ENCODE measurements at regions not wholly inside any gene's neighbourhood (a gene's known extent, or its start where the extent isn't known, plus 50 kb on each side); places are given as distances from the start of the nearest gene placed in this dataset.

DNA sequence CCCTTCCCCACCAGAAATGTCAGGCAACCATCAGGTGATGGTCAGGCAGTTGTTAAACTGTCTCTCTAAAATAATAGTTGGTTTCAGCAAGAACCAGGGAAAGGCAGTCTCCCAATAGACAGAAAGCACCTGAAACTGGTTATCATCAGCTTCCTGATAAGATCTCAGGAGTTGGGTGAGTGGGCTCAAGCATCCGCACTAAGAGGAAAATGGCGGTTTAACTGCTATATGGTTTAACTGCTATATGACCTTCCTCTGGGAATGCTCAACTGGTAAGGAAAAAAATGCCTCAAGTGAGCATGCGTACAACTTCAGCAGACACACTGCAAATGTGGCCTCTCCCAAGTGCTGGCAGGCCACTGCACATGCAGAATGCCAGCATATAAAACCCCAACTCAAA, 240.8 kb upstream of the CMC1 start:
- ATAC-seq: no peak
- no peak for FAIRE-seq

DNA sequence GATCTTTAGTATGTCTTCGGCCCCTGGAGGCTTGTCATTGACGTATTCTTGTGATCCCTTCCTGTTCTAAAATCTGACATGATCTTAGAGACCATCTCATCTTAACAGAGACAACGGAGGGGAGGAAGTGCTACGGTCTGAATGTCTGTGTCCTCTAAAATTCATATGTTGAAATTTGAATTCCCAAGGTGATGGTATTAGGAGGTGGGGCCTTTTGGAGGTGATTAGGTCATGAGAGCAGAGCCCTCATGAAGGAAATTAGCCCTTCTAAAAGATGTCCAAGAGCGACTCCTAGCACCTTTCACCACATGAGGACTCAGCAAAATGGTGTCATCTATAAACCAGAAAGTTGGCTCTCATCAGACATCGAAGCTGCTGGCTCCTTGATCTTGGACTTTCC, 233.2 kb upstream of the CMC1 start:
- ATAC-seq (no peak), FAIRE-seq (no peak), DNase-seq (ENCODE audit: extremely low read depth in 1 of 4, low spot score in 3 of 4) (no peak)
- Histone ChIP-seq H3K79me2 (ENCODE audit: control insufficient read depth, insufficient read depth, low read length) (no peaks in the 10 kb centered on the region), H3K9me3 (replicated peaks; ENCODE audit: control insufficient read depth, insufficient read depth, low read depth, low read length) (no peaks in the 10 kb centered on the region; the same call in 1 of the 2 replicates), H3K4me2 (ENCODE audit: insufficient read depth, low read length) (no peak overlapping the region), H3K4me1 (replicated peaks in 1 of 2; ENCODE audit: control insufficient read depth in 2 of 2, insufficient read depth in 2 of 2, low read length in 2 of 2) (no peaks in the 10 kb centered on the region), H4K20me1 (replicated peaks; ENCODE audit: control insufficient read depth, insufficient read depth, low read length) (no peaks in the 10 kb centered on the region), H3K27me3 (ENCODE audit: control insufficient read depth in 2 of 2, insufficient read depth in 2 of 2, low read length in 2 of 2) (no peaks in the 10 kb centered on the region), H3K9ac (ENCODE audit: insufficient read depth in 1 of 2, low read depth in 2 of 2, low read length in 2 of 2) (no peak overlapping the region), H2AFZ (ENCODE audit: low read depth, low read length) (no peak overlapping the region), H3K27ac (ENCODE audit: extremely low read depth, low read depth, low read length) (no peak overlapping the region), H3K9me1 (ENCODE audit: control insufficient read depth, insufficient read depth, low read length) (no peaks in the 10 kb centered on the region), H3K4me3 (no peak overlapping the region), H3K36me3 (ENCODE audit: control insufficient read depth, insufficient read depth, low read length) (no peaks in the 10 kb centered on the region)
- 1% methylated on average over 6 of the region's 6 CpGs for WGBS (ENCODE audit: insufficient coverage, low coverage, missing lambda C conversion rate)
- ChIA-PET CTCF (ENCODE audit: low intra/inter-chr PET ratio) (no interaction called here), POLR2A (no interaction called here)
- no TSS peak for BruUV-seq (replicated peaks)
- in situ Hi-C loops (cut with MboI) (no loop called here), intact Hi-C loops (cut with micrococcal nuclease) (no loop called here)
- TF ChIP-seq, protein P1, sequence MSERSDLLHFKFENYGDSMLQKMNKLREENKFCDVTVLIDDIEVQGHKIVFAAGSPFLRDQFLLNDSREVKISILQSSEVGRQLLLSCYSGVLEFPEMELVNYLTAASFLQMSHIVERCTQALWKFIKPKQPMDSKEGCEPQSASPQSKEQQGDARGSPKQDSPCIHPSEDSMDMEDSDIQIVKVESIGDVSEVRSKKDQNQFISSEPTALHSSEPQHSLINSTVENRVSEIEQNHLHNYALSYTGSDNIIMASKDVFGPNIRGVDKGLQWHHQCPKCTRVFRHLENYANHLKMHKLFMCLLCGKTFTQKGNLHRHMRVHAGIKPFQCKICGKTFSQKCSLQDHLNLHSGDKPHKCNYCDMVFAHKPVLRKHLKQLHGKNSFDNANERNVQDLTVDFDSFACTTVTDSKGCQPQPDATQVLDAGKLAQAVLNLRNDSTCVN (CRISPR knock-in tag; IDR thresholded peaks at IDR 0.05): no peak
- TF ChIP-seq, protein P2, sequence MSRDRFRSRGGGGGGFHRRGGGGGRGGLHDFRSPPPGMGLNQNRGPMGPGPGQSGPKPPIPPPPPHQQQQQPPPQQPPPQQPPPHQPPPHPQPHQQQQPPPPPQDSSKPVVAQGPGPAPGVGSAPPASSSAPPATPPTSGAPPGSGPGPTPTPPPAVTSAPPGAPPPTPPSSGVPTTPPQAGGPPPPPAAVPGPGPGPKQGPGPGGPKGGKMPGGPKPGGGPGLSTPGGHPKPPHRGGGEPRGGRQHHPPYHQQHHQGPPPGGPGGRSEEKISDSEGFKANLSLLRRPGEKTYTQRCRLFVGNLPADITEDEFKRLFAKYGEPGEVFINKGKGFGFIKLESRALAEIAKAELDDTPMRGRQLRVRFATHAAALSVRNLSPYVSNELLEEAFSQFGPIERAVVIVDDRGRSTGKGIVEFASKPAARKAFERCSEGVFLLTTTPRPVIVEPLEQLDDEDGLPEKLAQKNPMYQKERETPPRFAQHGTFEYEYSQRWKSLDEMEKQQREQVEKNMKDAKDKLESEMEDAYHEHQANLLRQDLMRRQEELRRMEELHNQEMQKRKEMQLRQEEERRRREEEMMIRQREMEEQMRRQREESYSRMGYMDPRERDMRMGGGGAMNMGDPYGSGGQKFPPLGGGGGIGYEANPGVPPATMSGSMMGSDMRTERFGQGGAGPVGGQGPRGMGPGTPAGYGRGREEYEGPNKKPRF (IDR thresholded peaks at IDR 0.05; ENCODE audit: low read depth, low read length): no peak
- TF ChIP-seq, protein P3, sequence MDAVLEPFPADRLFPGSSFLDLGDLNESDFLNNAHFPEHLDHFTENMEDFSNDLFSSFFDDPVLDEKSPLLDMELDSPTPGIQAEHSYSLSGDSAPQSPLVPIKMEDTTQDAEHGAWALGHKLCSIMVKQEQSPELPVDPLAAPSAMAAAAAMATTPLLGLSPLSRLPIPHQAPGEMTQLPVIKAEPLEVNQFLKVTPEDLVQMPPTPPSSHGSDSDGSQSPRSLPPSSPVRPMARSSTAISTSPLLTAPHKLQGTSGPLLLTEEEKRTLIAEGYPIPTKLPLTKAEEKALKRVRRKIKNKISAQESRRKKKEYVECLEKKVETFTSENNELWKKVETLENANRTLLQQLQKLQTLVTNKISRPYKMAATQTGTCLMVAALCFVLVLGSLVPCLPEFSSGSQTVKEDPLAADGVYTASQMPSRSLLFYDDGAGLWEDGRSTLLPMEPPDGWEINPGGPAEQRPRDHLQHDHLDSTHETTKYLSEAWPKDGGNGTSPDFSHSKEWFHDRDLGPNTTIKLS (IDR thresholded peaks at IDR 0.05; ENCODE audit: borderline replicate concordance, low read depth): no peak
- TF ChIP-seq RNF2 (IDR thresholded peaks at IDR 0.05) (no peak), WHSC1 (IDR thresholded peaks at IDR 0.05; ENCODE audit: low read length) (no peak)
- TF ChIP-seq, protein P4, sequence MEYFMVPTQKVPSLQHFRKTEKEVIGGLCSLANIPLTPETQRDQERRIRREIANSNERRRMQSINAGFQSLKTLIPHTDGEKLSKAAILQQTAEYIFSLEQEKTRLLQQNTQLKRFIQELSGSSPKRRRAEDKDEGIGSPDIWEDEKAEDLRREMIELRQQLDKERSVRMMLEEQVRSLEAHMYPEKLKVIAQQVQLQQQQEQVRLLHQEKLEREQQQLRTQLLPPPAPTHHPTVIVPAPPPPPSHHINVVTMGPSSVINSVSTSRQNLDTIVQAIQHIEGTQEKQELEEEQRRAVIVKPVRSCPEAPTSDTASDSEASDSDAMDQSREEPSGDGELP (CRISPR knock-in tag; IDR thresholded peaks at IDR 0.05; ENCODE audit: borderline replicate concordance): no peak

More for the DNA sequence above, 240.8 kb upstream of the CMC1 start:
- Histone ChIP-seq H3K9ac (ENCODE audit: insufficient read depth in 1 of 2, low read depth in 2 of 2, low read length in 2 of 2) (no peak overlapping the region), H3K4me3 (no peak overlapping the region), H3K36me3 (ENCODE audit: control insufficient read depth, insufficient read depth, low read length) (no peaks in the 10 kb centered on the region), H3K9me1 (ENCODE audit: control insufficient read depth, insufficient read depth, low read length) (no peaks in the 10 kb centered on the region), H3K9me3 (replicated peaks; ENCODE audit: control insufficient read depth, insufficient read depth, low read depth, low read length) (peaks cover 2% of the 10 kb centered on the region), H2AFZ (ENCODE audit: low read depth, low read length) (no peak overlapping the region), H3K27ac (ENCODE audit: extremely low read depth, low read depth, low read length) (no peak overlapping the region), H3K27me3 (ENCODE audit: control insufficient read depth in 2 of 2, insufficient read depth in 2 of 2, low read length in 2 of 2) (no peaks in the 10 kb centered on the region), H3K4me2 (ENCODE audit: insufficient read depth, low read length) (no peak overlapping the region), H3K79me2 (ENCODE audit: control insufficient read depth, insufficient read depth, low read length) (no peaks in the 10 kb centered on the region), H3K4me1 (replicated peaks in 1 of 2; ENCODE audit: control insufficient read depth in 2 of 2, insufficient read depth in 2 of 2, low read length in 2 of 2) (no peaks in the 10 kb centered on the region), H4K20me1 (replicated peaks; ENCODE audit: control insufficient read depth, insufficient read depth, low read length) (no peaks in the 10 kb centered on the region)
- in situ Hi-C loops (cut with MboI) (no loop called here), intact Hi-C loops (cut with micrococcal nuclease) (no loop called here)
- no peak for DNase-seq (ENCODE audit: extremely low read depth in 1 of 4, low spot score in 3 of 4)
- BruUV-seq (replicated peaks): no TSS peak
- 2% methylated on average over 3 of the region's 3 CpGs for WGBS (ENCODE audit: insufficient coverage, low coverage, missing lambda C conversion rate)
- TF ChIP-seq FUS (optimal IDR thresholded peaks at IDR 0.05; ENCODE audit: low read depth, low read length): no peak
- TF ChIP-seq EHMT2 (IDR thresholded peaks at IDR 0.05): no peak
- no peak for TF ChIP-seq ARID1B (IDR thresholded peaks at IDR 0.05)
- TF ChIP-seq CBFA2T2 (conservative IDR thresholded peaks at IDR 0.05): no peak
- no peak for TF ChIP-seq SIRT6 (IDR thresholded peaks at IDR 0.05; ENCODE audit: low read depth, low read length)
- no peak for TF ChIP-seq CCNT2 (IDR thresholded peaks at IDR 0.05; ENCODE audit: borderline replicate concordance, extremely low read depth, insufficient read length, low read depth, low read length)
- TF ChIP-seq PHF8 (IDR thresholded peaks at IDR 0.05; ENCODE audit: borderline replicate concordance, low read length): no peak
- no peak for TF ChIP-seq ZNF780A (CRISPR knock-in tag; IDR thresholded peaks at IDR 0.05)
- no peak for TF ChIP-seq CXXC5 (CRISPR knock-in tag; IDR thresholded peaks at IDR 0.05)
- no peak for TF ChIP-seq STAT5B (CRISPR knock-in tag; IDR thresholded peaks at IDR 0.05)
- no peak for TF ChIP-seq SP2 (IDR thresholded peaks at IDR 0.05; ENCODE audit: extremely low read depth, low read depth, low read length, poor library complexity, severe bottlenecking)
- no peak for TF ChIP-seq CHD2 (IDR thresholded peaks at IDR 0.05; ENCODE audit: low read depth, low read length)
- no peak for TF ChIP-seq TOE1 (IDR thresholded peaks at IDR 0.05; ENCODE audit: borderline replicate concordance)
- TF ChIP-seq TOE1 (CRISPR knock-in tag; IDR thresholded peaks at IDR 0.05; ENCODE audit: borderline replicate concordance, low read depth): no peak
- POLR2A ChIA-PET: no interaction called here
- CTCF ChIA-PET (ENCODE audit: low intra/inter-chr PET ratio): no interaction called here

Measured in K562 (cell line).